ENCODE measurements at regions not wholly inside any gene's neighbourhood (a gene's known extent, or its start where the extent isn't known, plus 50 kb on each side); places are given as distances from the start of the nearest gene placed in this dataset.

DNA sequence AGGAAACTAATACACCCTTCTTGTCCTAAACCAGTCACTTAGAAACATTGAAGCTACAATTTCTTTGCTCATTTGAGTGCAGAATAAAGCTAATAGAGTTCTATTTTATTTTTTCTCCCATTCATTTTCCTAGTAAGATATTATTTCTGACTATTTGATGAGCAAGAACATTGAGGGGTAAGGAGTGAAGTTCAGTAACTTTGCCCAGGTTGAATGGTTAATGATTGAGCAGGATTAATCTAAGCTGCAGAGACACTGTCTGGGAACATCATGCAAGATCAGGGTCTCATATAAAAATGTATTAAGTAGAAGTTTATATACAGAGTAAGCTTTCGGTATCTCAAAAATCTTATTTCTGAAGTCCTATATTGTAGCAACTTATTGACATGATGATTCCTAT lies 102.4 kb upstream of the LIMCH1 start:
- no peaks in the 10 kb centered on the region for H3K27me3 ChIP-seq (ENCODE audit: low read length)
- H2AFZ ChIP-seq (ENCODE audit: low read length), result no peak overlapping the region
- H3K27ac ChIP-seq (ENCODE audit: low read length), result no peak overlapping the region
- no peaks in the 10 kb centered on the region for H3K79me2 ChIP-seq (ENCODE audit: low read length)
- no peaks in the 10 kb centered on the region for H4K20me1 ChIP-seq (ENCODE audit: insufficient read depth, low read depth, low read length)
- no peak overlapping the region for H3K9ac ChIP-seq (ENCODE audit: low read length)
- H3K4me3 ChIP-seq (ENCODE audit: low read length), result no peak overlapping the region
- H3K9me3 ChIP-seq (ENCODE audit: low read length), result no peaks in the 10 kb centered on the region
- H3K36me3 ChIP-seq (ENCODE audit: insufficient read depth, low read length), result no peaks in the 10 kb centered on the region
- H3K4me2 ChIP-seq (ENCODE audit: low read depth, low read length, poor library complexity, severe bottlenecking), result no peak overlapping the region
- H3K9me2 ChIP-seq (replicated peaks; ENCODE audit: insufficient read depth, low read length), result no peaks in the 10 kb centered on the region
- H3K4me1 ChIP-seq (ENCODE audit: low read length), result no peaks in the 10 kb centered on the region
- no peak for DNase-seq

DNA sequence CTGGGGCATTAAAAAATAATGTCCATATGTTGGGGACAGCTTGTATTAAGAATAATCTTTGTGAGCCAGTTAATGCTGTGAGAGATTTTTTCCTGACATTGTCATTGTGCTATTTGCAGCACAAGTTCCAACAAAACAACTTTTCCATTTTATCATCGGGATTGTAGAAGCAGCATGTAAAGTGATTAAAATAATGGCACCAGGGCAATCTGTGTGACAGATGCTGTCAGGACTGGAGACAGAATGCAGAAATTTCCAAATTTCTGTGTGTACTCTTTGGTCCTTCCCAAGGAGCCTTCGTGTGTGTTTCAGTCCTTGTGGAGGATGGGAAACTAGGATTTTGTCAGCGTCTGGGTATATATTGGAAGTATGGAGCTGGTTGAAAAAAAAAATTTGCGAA lies 101.5 kb upstream of the LIMCH1 start:
- no peaks in the 10 kb centered on the region for H3K9me3 ChIP-seq (ENCODE audit: low read length)
- H3K27me3 ChIP-seq (ENCODE audit: low read length), result no peaks in the 10 kb centered on the region
- H3K27ac ChIP-seq (ENCODE audit: low read length), result no peak overlapping the region
- H3K36me3 ChIP-seq (ENCODE audit: insufficient read depth, low read length), result no peaks in the 10 kb centered on the region
- H4K20me1 ChIP-seq (ENCODE audit: insufficient read depth, low read depth, low read length), result no peaks in the 10 kb centered on the region
- H3K4me3 ChIP-seq (ENCODE audit: low read length), result no peak overlapping the region
- no peak overlapping the region for H3K9ac ChIP-seq (ENCODE audit: low read length)
- H3K79me2 ChIP-seq (ENCODE audit: low read length), result no peaks in the 10 kb centered on the region
- no peaks in the 10 kb centered on the region for H3K4me1 ChIP-seq (ENCODE audit: low read length)
- DNase-seq, result no peak
- no peak overlapping the region for H3K4me2 ChIP-seq (ENCODE audit: low read depth, low read length, poor library complexity, severe bottlenecking)
- no peak overlapping the region for H2AFZ ChIP-seq (ENCODE audit: low read length)
- no peaks in the 10 kb centered on the region for H3K9me2 ChIP-seq (replicated peaks; ENCODE audit: insufficient read depth, low read length)

DNA sequence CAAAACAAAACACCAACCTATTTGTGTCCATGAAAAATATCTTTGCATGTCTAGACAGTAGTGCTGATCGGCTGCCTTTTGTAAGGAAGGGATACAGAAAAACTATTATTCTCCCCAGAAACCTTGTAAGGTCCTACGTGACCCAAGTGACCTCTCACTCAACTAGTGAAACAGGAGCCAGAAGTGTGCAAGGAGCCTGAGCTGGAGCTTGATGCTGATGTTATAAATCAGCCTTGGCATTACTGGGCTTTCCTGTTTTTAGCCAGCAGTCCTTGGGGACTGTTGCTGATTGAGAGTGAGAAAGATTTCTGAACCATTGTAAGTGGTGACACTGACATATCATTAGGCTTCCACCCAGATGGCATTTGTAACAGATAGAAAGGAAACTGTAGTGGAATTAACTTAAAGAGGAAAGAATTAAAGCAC lies 100.8 kb upstream of the LIMCH1 start:
- no peak for DNase-seq
- no peaks in the 10 kb centered on the region for H3K27me3 ChIP-seq (ENCODE audit: low read length)
- no peaks in the 10 kb centered on the region for H3K79me2 ChIP-seq (ENCODE audit: low read length)
- no peak overlapping the region for H3K4me3 ChIP-seq (ENCODE audit: low read length)
- no peaks in the 10 kb centered on the region for H3K9me3 ChIP-seq (ENCODE audit: low read length)
- no peaks in the 10 kb centered on the region for H4K20me1 ChIP-seq (ENCODE audit: insufficient read depth, low read depth, low read length)
- no peaks in the 10 kb centered on the region for H3K4me1 ChIP-seq (ENCODE audit: low read length)
- no peak overlapping the region for H3K27ac ChIP-seq (ENCODE audit: low read length)
- no peak overlapping the region for H3K9ac ChIP-seq (ENCODE audit: low read length)
- H2AFZ ChIP-seq (ENCODE audit: low read length), result no peak overlapping the region
- no peaks in the 10 kb centered on the region for H3K9me2 ChIP-seq (replicated peaks; ENCODE audit: insufficient read depth, low read length)
- H3K4me2 ChIP-seq (ENCODE audit: low read depth, low read length, poor library complexity, severe bottlenecking), result no peak overlapping the region
- H3K36me3 ChIP-seq (ENCODE audit: insufficient read depth, low read length), result no peaks in the 10 kb centered on the region

GRCh38 chr4:41438931-41439297 lies 99.0 kb upstream of the LIMCH1 start:
- no peak overlapping the region for H2AFZ ChIP-seq (ENCODE audit: low read length)
- no peaks in the 10 kb centered on the region for H3K4me1 ChIP-seq (ENCODE audit: low read length)
- no peaks in the 10 kb centered on the region for H3K79me2 ChIP-seq (ENCODE audit: low read length)
- no peak overlapping the region for H3K4me3 ChIP-seq (ENCODE audit: low read length)
- no peak overlapping the region for H3K4me2 ChIP-seq (ENCODE audit: low read depth, low read length, poor library complexity, severe bottlenecking)
- H3K27me3 ChIP-seq (ENCODE audit: low read length), result no peaks in the 10 kb centered on the region
- no peak for DNase-seq
- H3K36me3 ChIP-seq (ENCODE audit: insufficient read depth, low read length), result no peaks in the 10 kb centered on the region
- H3K9ac ChIP-seq (ENCODE audit: low read length), result no peak overlapping the region
- no peaks in the 10 kb centered on the region for H3K9me3 ChIP-seq (ENCODE audit: low read length)
- H3K27ac ChIP-seq (ENCODE audit: low read length), result no peak overlapping the region
- H3K9me2 ChIP-seq (replicated peaks; ENCODE audit: insufficient read depth, low read length), result no peaks in the 10 kb centered on the region
- no peaks in the 10 kb centered on the region for H4K20me1 ChIP-seq (ENCODE audit: insufficient read depth, low read depth, low read length)

DNA sequence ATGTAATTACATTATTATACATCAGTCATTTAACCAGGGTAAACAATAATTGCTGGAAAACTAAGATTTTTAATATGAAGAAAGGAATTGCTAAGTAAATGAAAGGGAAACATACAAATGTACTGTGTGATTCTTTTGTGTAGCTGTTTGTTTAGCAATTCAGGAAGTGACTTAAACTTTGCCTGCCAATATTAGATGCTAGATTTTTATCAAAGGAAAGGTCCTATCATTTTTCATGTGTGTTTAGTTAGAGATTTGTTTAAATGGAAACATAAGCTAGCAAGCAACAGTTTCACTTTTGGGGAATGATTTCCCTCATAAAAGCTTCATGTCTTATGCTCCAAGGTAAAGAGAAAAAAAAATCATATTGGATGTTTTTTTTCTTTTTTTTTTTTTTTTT lies 95.1 kb upstream of the LIMCH1 start:
- no peaks in the 10 kb centered on the region for H3K9me3 ChIP-seq (ENCODE audit: low read length)
- no peak overlapping the region for H2AFZ ChIP-seq (ENCODE audit: low read length)
- no peaks in the 10 kb centered on the region for H3K9me2 ChIP-seq (replicated peaks; ENCODE audit: insufficient read depth, low read length)
- no peak overlapping the region for H3K27ac ChIP-seq (ENCODE audit: low read length)
- no peaks in the 10 kb centered on the region for H3K4me1 ChIP-seq (ENCODE audit: low read length)
- no peak overlapping the region for H3K4me2 ChIP-seq (ENCODE audit: low read depth, low read length, poor library complexity, severe bottlenecking)
- H3K27me3 ChIP-seq (ENCODE audit: low read length), result no peaks in the 10 kb centered on the region
- no peaks in the 10 kb centered on the region for H3K36me3 ChIP-seq (ENCODE audit: insufficient read depth, low read length)
- no peak for DNase-seq
- no peaks in the 10 kb centered on the region for H4K20me1 ChIP-seq (ENCODE audit: insufficient read depth, low read depth, low read length)
- no peaks in the 10 kb centered on the region for H3K79me2 ChIP-seq (ENCODE audit: low read length)
- no peak overlapping the region for H3K4me3 ChIP-seq (ENCODE audit: low read length)
- no peak overlapping the region for H3K9ac ChIP-seq (ENCODE audit: low read length)

GRCh38 chr4:41443340-41444079 lies 94.4 kb upstream of the LIMCH1 start:
- DNase-seq, result no peak
- Histone ChIP-seq H2AFZ (ENCODE audit: low read length) (no peak overlapping the region), H3K4me2 (ENCODE audit: low read depth, low read length, poor library complexity, severe bottlenecking) (no peak overlapping the region), H3K27ac (ENCODE audit: low read length) (no peak overlapping the region), H3K9ac (ENCODE audit: low read length) (no peak overlapping the region), H4K20me1 (ENCODE audit: insufficient read depth, low read depth, low read length) (no peaks in the 10 kb centered on the region), H3K9me2 (replicated peaks; ENCODE audit: insufficient read depth, low read length) (no peaks in the 10 kb centered on the region), H3K27me3 (ENCODE audit: low read length) (no peaks in the 10 kb centered on the region), H3K4me3 (ENCODE audit: low read length) (no peak overlapping the region), H3K9me3 (ENCODE audit: low read length) (no peaks in the 10 kb centered on the region), H3K36me3 (ENCODE audit: insufficient read depth, low read length) (no peaks in the 10 kb centered on the region), H3K79me2 (ENCODE audit: low read length) (no peaks in the 10 kb centered on the region), H3K4me1 (ENCODE audit: low read length) (no peaks in the 10 kb centered on the region)

DNA sequence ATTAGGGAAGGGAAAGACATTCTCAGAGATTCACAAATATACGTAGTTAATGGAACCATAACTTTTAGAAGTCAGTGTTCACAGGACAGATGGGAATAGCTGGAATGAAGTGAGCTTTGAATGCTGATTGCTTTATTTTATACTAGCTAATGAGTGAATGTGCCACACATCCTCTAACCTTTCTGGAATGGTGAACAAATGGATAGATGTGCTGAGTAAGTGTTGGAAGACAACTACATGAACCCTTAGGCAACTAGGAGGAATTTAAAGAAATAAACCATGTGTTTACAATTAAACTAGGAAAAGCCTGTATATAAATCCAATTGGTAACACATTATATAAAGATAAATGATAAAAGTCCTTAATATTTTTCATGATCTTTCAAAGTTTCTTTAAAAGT lies 91.6 kb upstream of the LIMCH1 start:
- H3K4me3 ChIP-seq (ENCODE audit: low read length), result no peak overlapping the region
- H3K9me3 ChIP-seq (ENCODE audit: low read length), result no peaks in the 10 kb centered on the region
- no peaks in the 10 kb centered on the region for H3K27me3 ChIP-seq (ENCODE audit: low read length)
- DNase-seq, result no peak
- no peaks in the 10 kb centered on the region for H3K36me3 ChIP-seq (ENCODE audit: insufficient read depth, low read length)
- H3K4me2 ChIP-seq (ENCODE audit: low read depth, low read length, poor library complexity, severe bottlenecking), result no peak overlapping the region
- no peaks in the 10 kb centered on the region for H4K20me1 ChIP-seq (ENCODE audit: insufficient read depth, low read depth, low read length)
- H3K27ac ChIP-seq (ENCODE audit: low read length), result no peak overlapping the region
- no peaks in the 10 kb centered on the region for H3K9me2 ChIP-seq (replicated peaks; ENCODE audit: insufficient read depth, low read length)
- no peak overlapping the region for H3K9ac ChIP-seq (ENCODE audit: low read length)
- H3K4me1 ChIP-seq (ENCODE audit: low read length), result no peaks in the 10 kb centered on the region
- no peak overlapping the region for H2AFZ ChIP-seq (ENCODE audit: low read length)
- H3K79me2 ChIP-seq (ENCODE audit: low read length), result no peaks in the 10 kb centered on the region

- Histone ChIP-seq H3K27ac (ENCODE audit: low read length) (no peak overlapping the region), H3K9me2 (replicated peaks; ENCODE audit: insufficient read depth, low read length) (no peaks in the 10 kb centered on the region), H3K27me3 (ENCODE audit: low read length) (no peaks in the 10 kb centered on the region), H4K20me1 (ENCODE audit: insufficient read depth, low read depth, low read length) (no peaks in the 10 kb centered on the region), H3K9me3 (ENCODE audit: low read length) (no peaks in the 10 kb centered on the region), H3K79me2 (ENCODE audit: low read length) (no peaks in the 10 kb centered on the region), H3K4me1 (ENCODE audit: low read length) (no peaks in the 10 kb centered on the region), H3K4me3 (ENCODE audit: low read length) (no peak overlapping the region), H3K9ac (ENCODE audit: low read length) (no peak overlapping the region), H3K4me2 (ENCODE audit: low read depth, low read length, poor library complexity, severe bottlenecking) (no peak overlapping the region), H3K36me3 (ENCODE audit: insufficient read depth, low read length) (no peaks in the 10 kb centered on the region), H2AFZ (ENCODE audit: low read length) (no peak overlapping the region)
- no peak for DNase-seq
These were observed 90.8 kb upstream of the LIMCH1 start for GRCh38 chr4:41446981-41447725.
